Sigmoid colon (tissue), 6 donors: ENCODE measurements at regions not wholly inside any gene's neighbourhood (a gene's known extent, or its start where the extent isn't known, plus 50 kb on each side); places are given as distances from the start of the nearest gene placed in this dataset.

Experiments
- DNase-seq: peaks from one replicate; pipeline ENCODE4 v3.0.0-alpha.2; 2019
- H3K27ac ChIP-seq, 4 donors: fragments of 200-600 bp; sonication (generic); one replicate each; pipeline ENCODE4 v1.5.1; 2016 to 2019; ENCODE audit warnings: mild to moderate bottlenecking in 1 of 4
- H3K27me3 ChIP-seq, 3 donors: fragments of 200-600 bp; sonication (generic); one replicate each; pipeline ENCODE4 v1.5.1; 2019; ENCODE audit warnings: mild to moderate bottlenecking in 1 of 3
- H3K36me3 ChIP-seq, 4 donors: fragments of 200-600 bp; sonication (generic); one replicate each; pipeline ENCODE4 v1.5.1; 2016 to 2019
- H3K4me1 ChIP-seq, 4 donors: fragments of 200-600 bp; sonication (generic); one replicate each; pipeline ENCODE4 v1.5.1; 2017 to 2019
- H3K4me3 ChIP-seq, 4 donors: fragments of 200-600 bp; sonication (generic); one replicate each; pipeline ENCODE4 v1.5.1; 2017 to 2019; ENCODE audit warnings: mild to moderate bottlenecking in 2 of 4, moderate library complexity in 1 of 4
- H3K9me3 ChIP-seq, 4 donors: fragments of 200-600 bp in 3 of 4; sonication (generic) in 3 of 4; one replicate each; pipeline versions ENCODE4 v1.5.1 to v1.6.1; 2013 to 2019
- CTCF ChIP-seq, 4 experiments: fragments of 450-650 bp in 3 of 4; fragments of 200-600 bp in 1 of 4; IDR thresholded peaks; one replicate each; pipeline ENCODE4 v1.5.1; 2016 to 2019; ENCODE audit warnings: antibody characterized with exemption in 4 of 4, mild to moderate bottlenecking in 3 of 4, moderate library complexity in 2 of 4
- EP300 ChIP-seq, 4 donors: sonication (generic); formaldehyde crosslinking; IDR thresholded peaks; one replicate each; pipeline ENCODE4 v1.6.1; 2017; ENCODE audit warnings: antibody characterized with exemption in 4 of 4
- POLR2A ChIP-seq, 2 donors: fragments of 450-650 bp; IDR thresholded peaks; one replicate each; pipeline ENCODE4 v1.6.1; 2016; ENCODE audit warnings: antibody characterized with exemption in 2 of 2, mild to moderate bottlenecking in 2 of 2, moderate library complexity in 2 of 2
- POLR2AphosphoS5 ChIP-seq, 4 donors: sonication (generic); formaldehyde crosslinking; IDR thresholded peaks; one replicate each; pipeline ENCODE4 v1.6.1; 2017; ENCODE audit warnings: antibody characterized with exemption in 4 of 4
- WGBS, 2 donors: extraction: QIAGEN DNeasy Blood & Tissue Kit; methylation state at CpG; one replicate each; pipeline ENCODE4 v1.1.7; 2013; 5-methylcytosine and 5-hydroxymethylcytosine counted together
- intact Hi-C: fragments of 100-400 bp; cut with DNase I; formaldehyde crosslinking; loops from one replicate; pipeline ENCODE4 v1.15.1; 2023
- donor health status: healthy with polysubstance abuse.
- donor health status: healthy.

DNA sequence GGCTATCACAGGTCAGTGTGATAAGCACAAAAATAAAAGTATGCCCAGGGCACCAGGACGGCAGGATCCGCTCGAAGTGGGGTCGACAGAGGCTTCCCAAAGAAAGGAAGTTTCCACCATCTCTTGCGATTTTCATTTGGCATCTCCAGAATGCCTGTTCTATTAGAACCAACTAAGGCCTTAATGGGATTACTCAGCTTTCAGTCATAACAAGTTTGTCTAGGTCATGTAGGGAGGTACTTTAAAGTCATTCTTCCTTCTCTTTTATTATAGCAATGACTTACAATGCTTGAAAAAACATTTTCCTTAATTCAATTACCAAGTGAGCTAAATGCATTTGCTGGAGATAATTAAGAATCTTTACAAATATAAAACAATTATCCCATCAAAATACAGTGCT, 83.6 kb upstream of the DIO3 start:
- DNase-seq, result no peak
- Histone ChIP-seq H3K4me3 (no peak overlapping the region), H3K27ac (no peak overlapping the region), H3K27me3 (peaks cover 0 to 9% (median 0%) of the 10 kb centered on the region in 3 donors), H3K4me1 (peaks cover 0 to 3% (median 0%) of the 10 kb centered on the region in 4 donors), H3K9me3 (no peaks in the 10 kb centered on the region), H3K36me3 (no peaks in the 10 kb centered on the region)
- 83 to 89% methylated on average over 5 of the region's 5 CpGs for WGBS, 2 donors
- TF ChIP-seq POLR2AphosphoS5 (IDR thresholded peaks at IDR 0.05), result no peak
- no peak for TF ChIP-seq CTCF (IDR thresholded peaks at IDR 0.05)
- TF ChIP-seq EP300 (IDR thresholded peaks at IDR 0.05), result no peak
- no peak for TF ChIP-seq POLR2A (IDR thresholded peaks at IDR 0.05)
- intact Hi-C loops, result no loop called here

- 89 to 90% methylated on average over 13 of the region's 13 CpGs for WGBS, 2 donors
- TF ChIP-seq CTCF (IDR thresholded peaks at IDR 0.05) (no peak), POLR2AphosphoS5 (IDR thresholded peaks at IDR 0.05) (no peak)
- Histone ChIP-seq H3K9me3 (no peaks in the 10 kb centered on the region), H3K36me3 (no peaks in the 10 kb centered on the region), H3K4me3 (no peak overlapping the region), H3K27ac (no peak overlapping the region), H3K4me1 (peaks cover 0 to 3% (median 0%) of the 10 kb centered on the region in 4 donors), H3K27me3 (peaks cover 0 to 9% (median 0%) of the 10 kb centered on the region in 3 donors)
- intact Hi-C loops, result no loop called here
- peak; percentile 48 for DNase-seq
Measured at GRCh38 chr14:101478096-101478495, 83.2 kb upstream of the DIO3 start.

- peaks cover 0 to 9% (median 0%) of the 10 kb centered on the region in 3 donors for H3K27me3 ChIP-seq
- H3K27ac ChIP-seq, result no peak overlapping the region
- no peaks in the 10 kb centered on the region for H3K36me3 ChIP-seq
- DNase-seq, result peak; percentile 56
- H3K4me1 ChIP-seq, result peaks cover 0 to 3% (median 0%) of the 10 kb centered on the region in 4 donors
- H3K4me3 ChIP-seq, result no peak overlapping the region
- TF ChIP-seq EP300 (IDR thresholded peaks at IDR 0.05) (no peak), CTCF (IDR thresholded peaks at IDR 0.05) (no peak), POLR2AphosphoS5 (IDR thresholded peaks at IDR 0.05) (no peak), POLR2A (IDR thresholded peaks at IDR 0.05) (no peak)
- WGBS, 2 donors, result 95% methylated on average over 13 of the region's 13 CpGs
- H3K9me3 ChIP-seq, result no peaks in the 10 kb centered on the region
- intact Hi-C loops, result no loop called here
Measured at GRCh38 chr14:101478796-101479410, 82.4 kb upstream of the DIO3 start.

- intact Hi-C loops, result no loop called here
- H3K9me3 ChIP-seq, result no peaks in the 10 kb centered on the region
- peaks cover 0 to 3% (median 0%) of the 10 kb centered on the region in 3 donors for H3K27me3 ChIP-seq
- WGBS, 2 donors, result 73 to 75% methylated on average over 12 of the region's 12 CpGs
- DNase-seq, result peak; percentile 37
- no peak overlapping the region for H3K4me3 ChIP-seq
- no peak for TF ChIP-seq POLR2A (IDR thresholded peaks at IDR 0.05)
- TF ChIP-seq EP300 (IDR thresholded peaks at IDR 0.05), result no peak
- no peak for TF ChIP-seq POLR2AphosphoS5 (IDR thresholded peaks at IDR 0.05)
- no peak for TF ChIP-seq CTCF (IDR thresholded peaks at IDR 0.05)
- H3K4me1 ChIP-seq, result peaks cover 0 to 3% (median 0%) of the 10 kb centered on the region in 4 donors
- H3K36me3 ChIP-seq, result no peaks in the 10 kb centered on the region
- peak overlapping the region in 2 of 4 donors; percentile 51 to 55 for H3K27ac ChIP-seq
Measured at GRCh38 chr14:101480022-101480746, 81.1 kb upstream of the DIO3 start.
